Peyer's patch (tissue), 4 donors: ENCODE measurements at regions not wholly inside any gene's neighbourhood (a gene's known extent, or its start where the extent isn't known, plus 50 kb on each side); places are given as distances from the start of the nearest gene placed in this dataset.

ENCODE experiments used
- DNase-seq, 3 donors: peaks; one replicate each; pipeline ENCODE4 v3.0.0-alpha.2; 2017 to 2019
- H3K27ac ChIP-seq, 4 donors: fragments of 200-600 bp; sonication (generic); one replicate each; pipeline ENCODE4 v1.5.1; 2016 to 2019
- H3K27me3 ChIP-seq, 2 donors: fragments of 200-600 bp; sonication (generic); one replicate each; pipeline ENCODE4 v1.5.1; 2019
- H3K36me3 ChIP-seq, 3 donors: fragments of 200-600 bp; sonication (generic); one replicate each; pipeline ENCODE4 v1.5.1; 2016 to 2019
- H3K4me1 ChIP-seq, 4 donors: fragments of 200-600 bp; sonication (generic); one replicate each; pipeline ENCODE4 v1.5.1; 2016 to 2019
- H3K4me3 ChIP-seq, 4 donors: fragments of 200-600 bp; sonication (generic); 1 replicate in 3 of 4; 2 replicates in 1 of 4; pipeline ENCODE4 v1.5.1; 2016 to 2019; ENCODE audit warnings: mild to moderate bottlenecking in 1 of 4
- H3K9me3 ChIP-seq, 4 donors: fragments of 200-600 bp; sonication (generic); one replicate each; pipeline ENCODE4 v1.5.1; 2016 to 2019; ENCODE audit warnings: mild to moderate bottlenecking in 1 of 4
- POLR2A ChIP-seq, 2 donors: fragments of 450-650 bp; IDR thresholded peaks; one replicate each; pipeline ENCODE4 v1.5.1; 2017; ENCODE audit warnings: antibody characterized with exemption in 2 of 2, mild to moderate bottlenecking in 2 of 2, moderate library complexity in 2 of 2
- TF ChIP-seq, protein P1 (sequence below), 6 experiments: fragments of 450-650 bp in 4 of 6; fragments of 200-600 bp in 2 of 6; sonication (generic) in 1 of 6; IDR thresholded peaks; one replicate each; pipeline ENCODE4 v1.5.1; 2017 to 2019; ENCODE audit warnings: antibody characterized with exemption in 6 of 6, mild to moderate bottlenecking in 3 of 6, moderate library complexity in 1 of 6

DNA sequence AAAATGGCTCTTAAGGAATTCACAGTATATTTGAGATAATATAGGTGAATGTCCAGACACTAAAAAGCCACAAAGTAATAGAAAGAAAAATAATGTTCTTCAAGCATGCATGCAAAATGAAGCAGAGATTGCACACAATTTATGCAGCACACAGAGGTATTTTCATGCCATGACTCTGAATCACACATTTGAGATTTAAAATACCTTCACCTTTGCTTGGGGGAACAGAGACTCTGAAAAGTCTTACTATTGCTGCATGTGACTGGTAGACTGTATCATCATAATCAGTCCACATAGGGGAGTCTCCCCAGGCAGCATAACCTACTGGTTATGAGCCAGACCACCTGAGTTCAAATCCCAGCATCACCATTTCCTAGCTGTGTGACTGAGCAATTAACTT, 96.2 kb downstream of the RCN1 start:
- no peak for TF ChIP-seq POLR2A (IDR thresholded peaks at IDR 0.05)
- TF ChIP-seq, protein P1, sequence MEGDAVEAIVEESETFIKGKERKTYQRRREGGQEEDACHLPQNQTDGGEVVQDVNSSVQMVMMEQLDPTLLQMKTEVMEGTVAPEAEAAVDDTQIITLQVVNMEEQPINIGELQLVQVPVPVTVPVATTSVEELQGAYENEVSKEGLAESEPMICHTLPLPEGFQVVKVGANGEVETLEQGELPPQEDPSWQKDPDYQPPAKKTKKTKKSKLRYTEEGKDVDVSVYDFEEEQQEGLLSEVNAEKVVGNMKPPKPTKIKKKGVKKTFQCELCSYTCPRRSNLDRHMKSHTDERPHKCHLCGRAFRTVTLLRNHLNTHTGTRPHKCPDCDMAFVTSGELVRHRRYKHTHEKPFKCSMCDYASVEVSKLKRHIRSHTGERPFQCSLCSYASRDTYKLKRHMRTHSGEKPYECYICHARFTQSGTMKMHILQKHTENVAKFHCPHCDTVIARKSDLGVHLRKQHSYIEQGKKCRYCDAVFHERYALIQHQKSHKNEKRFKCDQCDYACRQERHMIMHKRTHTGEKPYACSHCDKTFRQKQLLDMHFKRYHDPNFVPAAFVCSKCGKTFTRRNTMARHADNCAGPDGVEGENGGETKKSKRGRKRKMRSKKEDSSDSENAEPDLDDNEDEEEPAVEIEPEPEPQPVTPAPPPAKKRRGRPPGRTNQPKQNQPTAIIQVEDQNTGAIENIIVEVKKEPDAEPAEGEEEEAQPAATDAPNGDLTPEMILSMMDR (IDR thresholded peaks at IDR 0.05) = no peak

DNA sequence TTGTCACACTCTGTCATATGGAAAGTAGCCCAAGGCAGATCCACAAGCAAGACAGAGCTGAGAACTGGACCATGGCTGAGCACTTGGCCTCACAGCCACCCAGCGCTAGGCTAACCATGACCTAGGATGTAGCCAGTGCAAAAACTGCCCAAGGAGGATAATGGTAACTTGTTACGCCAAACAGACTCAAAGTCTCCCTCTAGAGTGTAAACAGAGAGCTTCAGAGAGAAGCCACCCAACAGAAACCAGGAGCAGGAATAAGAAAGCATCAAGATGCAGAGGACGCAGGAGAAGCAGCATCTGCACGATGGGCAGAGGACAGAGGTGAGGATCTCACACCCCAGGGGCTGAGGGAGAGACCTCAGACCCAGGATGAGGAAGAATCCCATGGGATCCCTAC, 97.9 kb downstream of the RCN1 start:
- no peaks in the 10 kb centered on the region for H3K27me3 ChIP-seq
- H3K4me1 ChIP-seq = no peaks in the 10 kb centered on the region
- H3K4me3 ChIP-seq = no peak overlapping the region
- H3K9me3 ChIP-seq = no peaks in the 10 kb centered on the region
- no peak for DNase-seq
- TF ChIP-seq, protein P1 (IDR thresholded peaks at IDR 0.05) = no peak
- TF ChIP-seq POLR2A (IDR thresholded peaks at IDR 0.05) = no peak
- no peaks in the 10 kb centered on the region for H3K36me3 ChIP-seq
- no peak overlapping the region for H3K27ac ChIP-seq

More for the DNA sequence above, 96.2 kb downstream of the RCN1 start:
- H3K36me3 ChIP-seq = no peaks in the 10 kb centered on the region
- H3K4me1 ChIP-seq = no peaks in the 10 kb centered on the region
- no peak overlapping the region for H3K27ac ChIP-seq
- DNase-seq = no peak
- no peak overlapping the region for H3K4me3 ChIP-seq
- H3K9me3 ChIP-seq = no peaks in the 10 kb centered on the region
- no peaks in the 10 kb centered on the region for H3K27me3 ChIP-seq

DNA sequence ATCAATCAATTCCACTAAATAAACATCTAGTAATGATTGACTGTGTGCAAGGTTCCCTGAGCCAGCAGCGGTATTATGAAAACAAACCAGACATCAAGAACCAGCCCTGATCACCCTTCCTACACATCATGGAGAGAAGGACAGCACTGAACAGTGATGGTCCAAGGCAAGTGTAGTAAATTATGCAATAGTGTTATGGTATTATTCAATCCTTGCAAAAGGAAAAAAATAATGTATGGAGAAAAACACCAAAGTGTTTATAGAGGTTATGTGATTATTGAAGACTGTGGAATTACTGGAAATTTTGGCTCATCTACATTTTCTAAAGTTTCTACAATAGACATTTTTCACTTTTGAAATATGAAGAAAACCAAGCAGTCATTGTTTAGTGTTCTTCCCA, 105.3 kb downstream of the RCN1 start:
- Histone ChIP-seq H3K27ac (no peak overlapping the region), H3K27me3 (no peaks in the 10 kb centered on the region), H3K4me1 (no peaks in the 10 kb centered on the region), H3K9me3 (no peaks in the 10 kb centered on the region), H3K4me3 (no peak overlapping the region), H3K36me3 (no peaks in the 10 kb centered on the region)
- TF ChIP-seq, protein P1 (IDR thresholded peaks at IDR 0.05) = no peak
- no peak for TF ChIP-seq POLR2A (IDR thresholded peaks at IDR 0.05)
- DNase-seq = no peak

DNA sequence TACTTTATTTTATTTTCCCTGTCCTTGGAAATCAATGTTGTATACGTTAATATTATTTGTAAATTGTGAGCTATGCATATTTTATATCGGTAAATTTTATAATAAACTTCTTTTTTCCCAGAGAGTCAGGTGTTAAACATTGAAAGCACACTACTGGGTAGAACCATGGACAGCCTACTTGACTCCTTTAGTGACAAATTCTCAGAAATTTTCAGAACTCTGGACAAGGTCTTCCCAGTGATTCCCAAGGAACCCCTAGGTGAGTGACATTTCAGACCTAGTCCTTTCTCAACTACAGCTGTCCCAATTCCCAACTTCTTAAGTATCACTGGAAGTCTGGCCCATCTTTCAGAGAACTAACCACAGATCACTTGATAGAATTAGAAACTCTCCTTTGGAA, 107.2 kb downstream of the RCN1 start:
- H3K36me3 ChIP-seq = no peaks in the 10 kb centered on the region
- no peak overlapping the region for H3K4me3 ChIP-seq
- DNase-seq = no peak
- H3K27ac ChIP-seq = no peak overlapping the region
- no peaks in the 10 kb centered on the region for H3K4me1 ChIP-seq
- TF ChIP-seq, protein P1 (IDR thresholded peaks at IDR 0.05) = no peak
- TF ChIP-seq POLR2A (IDR thresholded peaks at IDR 0.05) = no peak
- no peaks in the 10 kb centered on the region for H3K9me3 ChIP-seq
- no peaks in the 10 kb centered on the region for H3K27me3 ChIP-seq

DNA sequence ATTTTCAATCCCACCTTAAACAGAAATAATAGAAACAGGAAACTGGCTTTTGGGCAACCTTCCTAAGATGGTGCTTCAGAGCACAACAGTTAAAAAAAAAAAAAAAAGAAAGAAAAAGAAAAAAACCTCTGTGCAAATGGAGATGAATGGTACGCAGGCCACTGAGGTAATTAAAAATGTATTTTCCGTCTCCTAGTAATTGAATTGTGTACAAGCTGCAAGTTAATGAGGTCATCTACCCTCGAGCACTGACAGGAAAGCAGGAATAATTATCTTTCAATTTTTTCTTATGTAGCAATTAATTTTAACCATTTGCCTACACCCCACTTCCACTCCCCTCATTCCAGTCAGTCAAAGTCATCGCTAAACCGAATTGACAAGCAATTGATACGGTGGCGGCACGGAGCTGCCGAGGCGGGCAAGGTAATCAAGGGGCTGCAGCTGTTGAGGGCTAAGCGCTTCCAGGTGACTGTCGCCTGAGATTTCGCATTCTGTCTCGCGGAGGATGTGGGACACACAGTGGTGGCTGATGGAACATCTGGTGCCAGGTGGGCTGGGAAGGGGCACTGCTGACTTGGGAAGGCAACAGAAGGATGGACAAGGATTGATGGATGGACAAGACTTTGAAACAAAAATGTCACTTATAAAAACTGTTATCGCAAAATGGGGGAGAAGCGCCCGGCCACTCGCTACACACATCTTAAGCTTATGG, 109.4 kb downstream of the RCN1 start:
- Histone ChIP-seq H3K4me1 (no peaks in the 10 kb centered on the region), H3K36me3 (no peaks in the 10 kb centered on the region), H3K4me3 (no peak overlapping the region), H3K9me3 (no peaks in the 10 kb centered on the region), H3K27ac (no peak overlapping the region), H3K27me3 (no peaks in the 10 kb centered on the region)
- no peak for TF ChIP-seq POLR2A (IDR thresholded peaks at IDR 0.05)
- TF ChIP-seq, protein P1 (IDR thresholded peaks at IDR 0.05) = no peak
- DNase-seq = no peak

DNA sequence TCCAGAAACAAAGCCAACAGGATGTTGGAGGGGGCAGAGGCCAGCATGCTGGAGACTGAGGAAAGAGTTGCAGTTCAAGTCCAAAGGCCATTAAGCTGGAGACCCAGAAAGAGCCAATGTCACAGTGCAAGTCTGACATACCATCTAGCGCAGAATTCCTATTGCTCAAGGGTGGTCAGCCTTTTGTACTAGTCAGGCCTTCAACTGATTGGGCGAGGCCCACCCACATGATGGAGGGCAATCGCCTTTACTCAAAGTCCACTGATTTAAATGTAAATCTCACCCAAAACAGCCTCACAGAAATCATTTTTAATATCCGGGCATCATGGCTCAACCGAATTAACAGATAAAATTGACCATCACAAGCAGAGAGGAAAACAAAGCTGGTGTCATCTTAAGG, 113.9 kb downstream of the RCN1 start:
- no peak for DNase-seq
- TF ChIP-seq, protein P1 (IDR thresholded peaks at IDR 0.05) = no peak
- TF ChIP-seq POLR2A (IDR thresholded peaks at IDR 0.05) = no peak
- Histone ChIP-seq H3K4me1 (no peaks in the 10 kb centered on the region), H3K4me3 (no peak overlapping the region), H3K9me3 (no peaks in the 10 kb centered on the region), H3K27me3 (no peaks in the 10 kb centered on the region), H3K27ac (no peak overlapping the region), H3K36me3 (no peaks in the 10 kb centered on the region)
